IMR-90 (cell line): ENCODE measurements at regions not wholly inside any gene's neighbourhood (a gene's known extent, or its start where the extent isn't known, plus 50 kb on each side); places are given as distances from the start of the nearest gene placed in this dataset.

Source experiments
- ATAC-seq: fragments of 200-7000 bp; cut with Tn5 transposase; 2 replicates; pipeline ENCODE4 v1.9.1; 2020; ENCODE audit warnings: low read depth, mild to moderate bottlenecking, moderate library complexity
- BruUV-seq: library from RNA; stranded (reverse); fragments of 400-500 nt; replicated peaks from 2 replicates; lab custom pipeline; 2021; lab: Mats Ljungman, UMichigan
- CTCF ChIA-PET: fragments of 300-600 bp; formaldehyde crosslinking; extraction: SDS; loops from one replicate; lab custom pipeline; 2021; ENCODE audit warnings: antibody characterized with exemption; lab: Yijun Ruan, JAX
- POLR2A ChIA-PET: fragments of 300-600 bp; sonication (Branson Sonifier 250); formaldehyde crosslinking; loops from one replicate; lab custom pipeline; 2022; ENCODE audit warnings: antibody characterized with exemption; ENCODE audit not compliant: unreplicated experiment; lab: Charles Lee
- DNase-seq: peaks from one replicate; pipeline ENCODE4 v3.0.0; 2013
- H2AFZ ChIP-seq: replicated peaks from 2 replicates; pipeline ENCODE3; 2013; ENCODE audit warnings: low read length, mild to moderate bottlenecking; ENCODE audit not compliant: poor library complexity
- H2AK5ac ChIP-seq: 2 replicates; pipeline ENCODE4 v1.6.1; 2013; ENCODE audit warnings: low read depth, low read length, inconsistent platforms
- H2AK9ac ChIP-seq: replicated peaks from 2 replicates; pipeline ENCODE3; 2013; ENCODE audit warnings: mild to moderate bottlenecking, low read depth, low read length, moderate library complexity; ENCODE audit not compliant: poor library complexity
- H2BK120ac ChIP-seq: 2 replicates; pipeline ENCODE4 v1.6.1; 2013; ENCODE audit warnings: low read depth, low read length, inconsistent platforms
- H2BK15ac ChIP-seq: 3 replicates; pipeline ENCODE4 v1.6.1; 2013; ENCODE audit warnings: low read depth, low read length, inconsistent platforms
- H2BK20ac ChIP-seq: 2 replicates; pipeline ENCODE4 v1.6.1; 2013; ENCODE audit warnings: low read depth, mild to moderate bottlenecking, inconsistent platforms, low read length, moderate library complexity
- H2BK5ac ChIP-seq: 2 replicates; pipeline ENCODE4 v1.6.1; 2013; ENCODE audit warnings: mild to moderate bottlenecking, low read depth, low read length, inconsistent platforms; ENCODE audit not compliant: poor library complexity, severe bottlenecking
- H3K14ac ChIP-seq: replicated peaks from 2 replicates; pipeline ENCODE4 v1.6.1; 2013; ENCODE audit warnings: low read depth, low read length, inconsistent platforms
- H3K18ac ChIP-seq: 2 replicates; pipeline ENCODE4 v1.6.1; 2013; ENCODE audit warnings: low read depth, low read length, control low read depth
- H3K23ac ChIP-seq: 2 replicates; pipeline ENCODE4 v1.6.1; 2013; ENCODE audit warnings: low read depth, low read length, inconsistent platforms
- H3K27ac ChIP-seq: 2 replicates; pipeline ENCODE4 v1.5.1; 2013; ENCODE audit warnings: mild to moderate bottlenecking, control low read depth, low read length; ENCODE audit not compliant: insufficient read depth
- H3K27me3 ChIP-seq: 2 replicates; pipeline ENCODE4 v1.6.1; 2013; ENCODE audit warnings: low read length; ENCODE audit not compliant: control insufficient read depth, insufficient read depth
- H3K36me3 ChIP-seq: 2 replicates; pipeline ENCODE4 v1.6.1; 2013; ENCODE audit warnings: low read length, mixed read lengths; ENCODE audit not compliant: control insufficient read depth, insufficient read depth
- H3K4ac ChIP-seq: 2 replicates; pipeline ENCODE4 v1.6.1; 2013; ENCODE audit warnings: low read depth, low read length, inconsistent platforms
- H3K4me1 ChIP-seq: 2 replicates; pipeline ENCODE4 v1.6.1; 2013; ENCODE audit warnings: low read length, mixed read lengths; ENCODE audit not compliant: control insufficient read depth, insufficient read depth
- H3K4me2 ChIP-seq: 2 replicates; pipeline ENCODE4 v1.6.1; 2013; ENCODE audit warnings: low read depth, mild to moderate bottlenecking, control low read depth, low read length, moderate library complexity
- H3K4me3 ChIP-seq: 2 replicates; pipeline ENCODE4 v1.5.1; 2013; ENCODE audit warnings: low read depth, mild to moderate bottlenecking, control low read depth, low read length, moderate library complexity; ENCODE audit not compliant: insufficient read depth
- H3K56ac ChIP-seq: 2 replicates; pipeline ENCODE4 v1.6.1; 2013; ENCODE audit warnings: low read length, inconsistent platforms; ENCODE audit not compliant: insufficient read depth; ENCODE audit errors: extremely low read depth
- H3K79me1 ChIP-seq, 2 experiments: 2 replicates each; pipeline ENCODE4 v1.6.1; 2013; ENCODE audit warnings: low read length in 2 of 2, inconsistent platforms in 1 of 2, low read depth in 1 of 2
- H3K9ac ChIP-seq: 2 replicates; pipeline ENCODE4 v1.6.1; 2013; ENCODE audit warnings: low read depth, low read length, control low read depth
- H3K9me1 ChIP-seq: 2 replicates; pipeline ENCODE4 v1.6.1; 2013; ENCODE audit warnings: low read length, inconsistent platforms; ENCODE audit not compliant: insufficient read depth
- H3K9me3 ChIP-seq: 2 replicates; pipeline ENCODE4 v1.6.1; 2013; ENCODE audit warnings: low read length; ENCODE audit not compliant: control insufficient read depth, insufficient read depth
- H4K20me1 ChIP-seq: 2 replicates; pipeline ENCODE4 v1.6.1; 2013; ENCODE audit warnings: low read length, inconsistent platforms; ENCODE audit not compliant: insufficient read depth
- H4K5ac ChIP-seq: 2 replicates; pipeline ENCODE4 v1.6.1; 2013; ENCODE audit warnings: mild to moderate bottlenecking, low read depth, low read length, control low read depth
- H4K8ac ChIP-seq, 2 experiments: 2 replicates each; pipeline ENCODE4 v1.6.1; 2013; ENCODE audit warnings: low read depth in 2 of 2, low read length in 2 of 2, control low read depth in 1 of 2, inconsistent platforms in 1 of 2
- H4K91ac ChIP-seq: 2 replicates; pipeline ENCODE4 v1.6.1; 2013; ENCODE audit warnings: low read depth, low read length, inconsistent platforms; ENCODE audit not compliant: insufficient read depth
- FOS ChIP-seq: fragments of 150-350 bp; IDR thresholded peaks from 2 replicates; pipeline ENCODE4 v1.6.1; 2016; ENCODE audit warnings: low read depth, low read length
- MAFK ChIP-seq: IDR thresholded peaks from 2 replicates; pipeline ENCODE4 v1.6.1; 2012; ENCODE audit warnings: low read depth, low read length, improper control_type of control experiment
- MAZ ChIP-seq: IDR thresholded peaks from 2 replicates; pipeline ENCODE4 v1.6.1; 2012; ENCODE audit warnings: low read depth, mild to moderate bottlenecking, low read length, improper control_type of control experiment, moderate library complexity, borderline replicate concordance
- MXI1 ChIP-seq: IDR thresholded peaks from 2 replicates; pipeline ENCODE4 v1.6.1; 2012; ENCODE audit warnings: low read depth, mild to moderate bottlenecking, low read length, moderate library complexity, borderline replicate concordance
- RAD21 ChIP-seq: IDR thresholded peaks from 2 replicates; pipeline ENCODE4 v1.6.1; 2012; ENCODE audit warnings: low read length, improper control_type of control experiment
- RFX5 ChIP-seq: IDR thresholded peaks from 2 replicates; pipeline ENCODE4 v1.8.0; 2012; ENCODE audit warnings: low read depth, mild to moderate bottlenecking, low read length, moderate library complexity
- WGBS, 2 experiments: methylation state at CpG; one replicate each; pipeline versions ENCODE4 v1.1.5 to v1.1.7; 2013; ENCODE audit warnings: missing lambda C conversion rate in 2 of 2; ENCODE audit not compliant: insufficient read length in 1 of 2; ENCODE audit errors: extremely low coverage in 2 of 2; 5-methylcytosine and 5-hydroxymethylcytosine counted together
- dilution Hi-C: fragments of 300-500 bp; cut with HindIII; formaldehyde crosslinking; loops from one replicate; pipeline ENCODE4 v1.14.3; 2018; ENCODE audit warnings: low sequenced_read_pairs; ENCODE audit not compliant: unreplicated experiment
- in situ Hi-C: fragments of 300-500 bp; cut with MboI; formaldehyde crosslinking; loops from 3 replicates; pipeline ENCODE4 v1.14.3; 2019; ENCODE audit warnings: low sequenced_read_pairs, inconsistent platforms, mixed read lengths
- intact Hi-C: fragments of 100-400 bp; cut with micrococcal nuclease; formaldehyde crosslinking; loops from 2 replicates; pipeline ENCODE4 v1.10.0; 2022
- TF ChIP-seq, protein P1 (sequence below): fragments of 150-350 bp; IDR thresholded peaks from 2 replicates; pipeline ENCODE4 v1.6.1; 2017; ENCODE audit warnings: mild to moderate bottlenecking, antibody characterized with exemption, low read length, low read depth
- TF ChIP-seq, protein P2 (sequence below): conservative IDR thresholded peaks from 2 replicates; pipeline ENCODE4 v1.5.1; 2012; ENCODE audit warnings: mild to moderate bottlenecking, low read depth, low read length, improper control_type of control experiment

DNA sequence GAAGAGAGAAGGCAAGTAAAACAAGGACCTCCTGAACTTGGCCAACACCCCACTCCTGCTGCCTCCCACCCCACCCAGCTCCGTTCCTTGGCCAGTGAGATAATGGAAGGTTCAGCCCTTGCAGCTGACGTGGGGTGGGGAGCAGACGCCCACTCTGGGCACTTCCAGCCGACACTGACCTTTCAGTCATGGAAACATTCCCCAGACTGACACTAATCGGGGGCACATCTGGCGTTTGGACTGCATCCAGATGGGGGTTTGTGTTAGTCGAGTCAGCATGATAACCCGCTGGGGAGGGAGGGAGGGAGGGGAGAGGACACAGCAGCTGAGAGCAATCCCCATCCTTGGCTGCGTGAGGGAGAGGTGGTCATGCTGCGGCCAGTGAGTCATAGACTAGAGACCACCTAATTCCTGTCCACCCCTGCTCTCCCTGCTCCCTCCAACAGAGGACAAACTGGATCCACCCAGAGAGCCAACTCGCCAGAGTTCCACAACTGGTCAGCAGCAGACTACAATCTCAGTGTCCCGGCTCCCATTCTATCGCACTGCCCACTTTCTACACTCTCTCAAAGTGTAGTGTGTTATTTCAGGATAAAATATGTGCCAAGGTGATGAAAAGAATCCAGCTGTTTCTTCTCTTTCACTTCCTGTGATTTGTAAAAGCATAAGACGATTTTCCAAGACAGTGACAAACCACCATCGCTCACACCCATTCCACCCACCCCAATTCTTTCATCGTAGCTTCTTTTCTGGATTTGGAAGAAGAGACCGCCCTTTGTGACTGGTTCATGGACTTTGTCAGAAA, 115.4 kb upstream of the PKDCC start:
- peak overlapping the region; percentile 57; the same call in 2 of the 3 replicates for H2BK15ac ChIP-seq
- H4K5ac ChIP-seq = peak overlapping the region; percentile 58; the same call in 1 of the 2 replicates
- peak overlapping the region; percentile 49 for H3K4ac ChIP-seq
- H3K18ac ChIP-seq = peak overlapping the region; percentile 61
- CTCF ChIA-PET = no interaction called here
- DNase-seq (peak; percentile 93), ATAC-seq (peak; percentile 42)
- H4K20me1 ChIP-seq = no peaks in the 10 kb centered on the region
- H4K8ac ChIP-seq = peak overlapping the region; percentile 7 to 29; a peak in 2 of 4 replicates
- H3K27me3 ChIP-seq = no peaks in the 10 kb centered on the region
- POLR2A ChIA-PET = interaction anchor here (0.6 kb wide), 1 partner anchor 115 kb away, joined by 5 read pairs; the partner anchor contains the start of gene PKDCC
- intact Hi-C loops = loop anchor here (2.0 to 5.0 kb wide), 2 partner anchors 60 to 150 kb away; no protein-coding TSS in a partner anchor
- dilution Hi-C loops = no loop called here
- H2BK20ac ChIP-seq = peak overlapping the region; percentile 61
- H3K79me1 ChIP-seq = no peaks in the 10 kb centered on the region
- peak overlapping the region; percentile 10; the same call in 1 of the 2 replicates for H3K14ac ChIP-seq
- no TSS peak for BruUV-seq
- H3K4me2 ChIP-seq = peak overlapping the region; percentile 18
- H3K9me3 ChIP-seq = no peaks in the 10 kb centered on the region
- peak overlapping the region; percentile 12 for H2AK9ac ChIP-seq
- in situ Hi-C loops = no loop called here
- H3K23ac ChIP-seq = peak overlapping the region; percentile 32; the same call in 1 of the 2 replicates
- no CpG with 5 or more reads among the region's 17 CpGs for WGBS, 2 experiments
- peak overlapping the region; percentile 36 for H4K91ac ChIP-seq
- peak overlapping the region; percentile 44; the same call in 1 of the 2 replicates for H2AK5ac ChIP-seq
- peak overlapping the region; percentile 79; the same call in 1 of the 2 replicates for H3K27ac ChIP-seq
- H3K36me3 ChIP-seq = no peaks in the 10 kb centered on the region
- TF ChIP-seq, protein P1, sequence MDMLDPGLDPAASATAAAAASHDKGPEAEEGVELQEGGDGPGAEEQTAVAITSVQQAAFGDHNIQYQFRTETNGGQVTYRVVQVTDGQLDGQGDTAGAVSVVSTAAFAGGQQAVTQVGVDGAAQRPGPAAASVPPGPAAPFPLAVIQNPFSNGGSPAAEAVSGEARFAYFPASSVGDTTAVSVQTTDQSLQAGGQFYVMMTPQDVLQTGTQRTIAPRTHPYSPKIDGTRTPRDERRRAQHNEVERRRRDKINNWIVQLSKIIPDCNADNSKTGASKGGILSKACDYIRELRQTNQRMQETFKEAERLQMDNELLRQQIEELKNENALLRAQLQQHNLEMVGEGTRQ = no peak
- TF ChIP-seq, protein P2, sequence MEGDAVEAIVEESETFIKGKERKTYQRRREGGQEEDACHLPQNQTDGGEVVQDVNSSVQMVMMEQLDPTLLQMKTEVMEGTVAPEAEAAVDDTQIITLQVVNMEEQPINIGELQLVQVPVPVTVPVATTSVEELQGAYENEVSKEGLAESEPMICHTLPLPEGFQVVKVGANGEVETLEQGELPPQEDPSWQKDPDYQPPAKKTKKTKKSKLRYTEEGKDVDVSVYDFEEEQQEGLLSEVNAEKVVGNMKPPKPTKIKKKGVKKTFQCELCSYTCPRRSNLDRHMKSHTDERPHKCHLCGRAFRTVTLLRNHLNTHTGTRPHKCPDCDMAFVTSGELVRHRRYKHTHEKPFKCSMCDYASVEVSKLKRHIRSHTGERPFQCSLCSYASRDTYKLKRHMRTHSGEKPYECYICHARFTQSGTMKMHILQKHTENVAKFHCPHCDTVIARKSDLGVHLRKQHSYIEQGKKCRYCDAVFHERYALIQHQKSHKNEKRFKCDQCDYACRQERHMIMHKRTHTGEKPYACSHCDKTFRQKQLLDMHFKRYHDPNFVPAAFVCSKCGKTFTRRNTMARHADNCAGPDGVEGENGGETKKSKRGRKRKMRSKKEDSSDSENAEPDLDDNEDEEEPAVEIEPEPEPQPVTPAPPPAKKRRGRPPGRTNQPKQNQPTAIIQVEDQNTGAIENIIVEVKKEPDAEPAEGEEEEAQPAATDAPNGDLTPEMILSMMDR = 0 out of 2 replicates have a peak, but pooled peaks have one; percentile 16
- TF ChIP-seq MAZ = peak; percentile 74
- no peak for TF ChIP-seq MXI1
- TF ChIP-seq MAFK = peak; percentile 49; the same call in 1 of the 2 replicates
- TF ChIP-seq FOS = peak; percentile 53
- TF ChIP-seq RAD21 = peak; percentile 32
- no peak for TF ChIP-seq RFX5
- peak overlapping the region; percentile 90 for H2BK120ac ChIP-seq
- no peak overlapping the region for H3K4me3 ChIP-seq
- peaks cover 32% of the 10 kb centered on the region for H3K4me1 ChIP-seq
- H2AFZ ChIP-seq = peak overlapping the region; percentile 59
- peaks cover 15% of the 10 kb centered on the region for H3K9me1 ChIP-seq
- peak overlapping the region; percentile 1; the same call in 1 of the 2 replicates for H3K9ac ChIP-seq
- no peak overlapping the region for H3K56ac ChIP-seq
- no peak overlapping the region for H2BK5ac ChIP-seq
